NOMO-1 treated with DMSO at 0.1 percent for 48 hours (cell line): ENCODE measurements at regions not wholly inside any gene's neighbourhood (a gene's known extent, or its start where the extent isn't known, plus 50 kb on each side); places are given as distances from the start of the nearest gene placed in this dataset.

Experiments
- DNase-seq: peaks from one replicate; lab custom pipeline; 2025; ENCODE audit not compliant: unreplicated experiment; lab: John Stamatoyannopoulos, UW

DNA sequence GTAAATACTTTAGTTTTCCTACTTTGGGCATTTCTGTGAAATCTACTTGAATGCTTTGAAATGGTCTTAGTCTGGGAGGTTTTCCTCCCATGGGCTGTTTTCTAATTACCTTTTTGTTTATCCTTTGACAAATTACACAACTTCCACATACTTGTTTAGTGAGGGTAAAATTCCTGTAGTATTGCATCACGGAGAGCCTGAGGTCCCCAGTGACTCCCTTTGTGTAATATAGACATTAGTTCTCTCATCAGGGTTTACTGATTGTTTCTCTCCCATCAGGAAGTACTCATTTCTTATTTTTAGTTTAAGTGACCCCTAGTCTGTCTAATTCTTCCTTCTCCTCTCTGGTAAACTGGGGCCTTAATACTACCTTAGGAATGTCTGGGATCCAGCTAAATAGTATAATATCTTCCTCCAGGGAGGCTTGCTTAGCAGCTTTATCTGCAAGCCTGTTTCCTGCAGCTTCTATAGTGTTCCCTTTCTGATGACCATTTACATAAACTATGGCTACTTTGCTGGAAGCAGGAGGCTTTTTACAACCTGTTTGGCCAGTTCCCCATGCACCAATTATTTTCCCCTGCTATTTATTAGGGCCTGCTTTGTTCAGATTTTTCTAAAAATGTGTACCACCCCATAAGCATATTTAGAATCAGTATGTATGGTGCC lies 87.2 kb upstream of the XCR1 start:
- DNase-seq, result no peak

DNA sequence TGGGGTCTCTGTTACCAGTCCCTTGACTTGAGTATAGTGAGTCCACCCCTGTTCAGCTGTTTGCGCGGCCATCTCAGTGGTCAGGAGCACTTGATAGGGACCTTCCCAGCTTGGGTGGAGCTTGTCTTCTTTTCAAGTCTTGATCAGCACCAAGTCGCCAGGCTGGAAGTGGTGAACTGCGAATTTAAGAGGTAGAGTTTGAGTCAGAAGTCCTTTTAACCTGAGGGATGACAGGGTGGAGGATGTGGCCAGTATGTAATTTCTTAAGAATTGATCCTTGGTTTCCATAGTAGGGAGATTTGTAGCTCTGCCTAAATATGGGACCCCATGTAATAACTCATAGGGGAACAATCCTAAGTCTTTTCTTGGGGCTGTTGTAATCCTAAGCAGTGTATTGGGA lies 86.3 kb upstream of the XCR1 start:
- DNase-seq, result no peak

DNA sequence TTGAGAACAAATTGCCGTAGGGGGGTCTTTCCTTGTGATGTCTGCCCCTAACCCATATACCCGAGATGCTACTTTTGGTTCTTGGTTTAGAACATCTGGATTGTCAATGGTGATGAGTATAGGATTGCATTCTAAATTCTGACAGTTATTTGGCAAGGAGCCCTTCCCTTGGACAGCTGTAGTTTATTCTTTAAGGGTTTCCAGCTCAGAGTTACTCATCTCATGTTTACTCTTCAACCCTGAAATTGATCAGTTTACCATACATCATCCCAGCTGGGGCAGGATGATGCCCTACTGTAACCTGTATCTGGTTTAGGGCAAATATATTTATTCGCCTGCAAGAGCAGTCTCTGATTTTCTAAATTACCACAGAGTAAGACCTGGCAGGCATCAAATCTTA lies 85.7 kb upstream of the XCR1 start:
- no peak for DNase-seq

DNA sequence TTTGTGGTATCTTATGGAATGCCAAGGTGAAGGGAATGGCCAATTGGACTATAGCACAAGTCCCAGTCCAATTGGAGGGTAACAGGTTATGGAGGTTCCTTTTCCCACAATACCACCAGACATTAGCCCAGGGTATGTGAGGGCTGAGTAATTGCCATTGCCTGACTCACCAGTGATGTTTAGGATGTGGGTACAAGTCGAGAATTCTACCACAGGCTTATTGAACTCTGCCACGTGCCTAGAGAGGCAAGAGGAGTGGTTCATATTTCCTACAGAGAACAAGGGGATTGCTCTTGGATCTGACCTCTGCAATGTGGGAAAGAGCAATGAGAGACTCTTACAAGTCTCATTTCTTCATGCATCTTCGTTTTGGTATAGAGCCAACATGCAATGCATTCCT lies 85.0 kb upstream of the XCR1 start:
- no peak for DNase-seq

DNA sequence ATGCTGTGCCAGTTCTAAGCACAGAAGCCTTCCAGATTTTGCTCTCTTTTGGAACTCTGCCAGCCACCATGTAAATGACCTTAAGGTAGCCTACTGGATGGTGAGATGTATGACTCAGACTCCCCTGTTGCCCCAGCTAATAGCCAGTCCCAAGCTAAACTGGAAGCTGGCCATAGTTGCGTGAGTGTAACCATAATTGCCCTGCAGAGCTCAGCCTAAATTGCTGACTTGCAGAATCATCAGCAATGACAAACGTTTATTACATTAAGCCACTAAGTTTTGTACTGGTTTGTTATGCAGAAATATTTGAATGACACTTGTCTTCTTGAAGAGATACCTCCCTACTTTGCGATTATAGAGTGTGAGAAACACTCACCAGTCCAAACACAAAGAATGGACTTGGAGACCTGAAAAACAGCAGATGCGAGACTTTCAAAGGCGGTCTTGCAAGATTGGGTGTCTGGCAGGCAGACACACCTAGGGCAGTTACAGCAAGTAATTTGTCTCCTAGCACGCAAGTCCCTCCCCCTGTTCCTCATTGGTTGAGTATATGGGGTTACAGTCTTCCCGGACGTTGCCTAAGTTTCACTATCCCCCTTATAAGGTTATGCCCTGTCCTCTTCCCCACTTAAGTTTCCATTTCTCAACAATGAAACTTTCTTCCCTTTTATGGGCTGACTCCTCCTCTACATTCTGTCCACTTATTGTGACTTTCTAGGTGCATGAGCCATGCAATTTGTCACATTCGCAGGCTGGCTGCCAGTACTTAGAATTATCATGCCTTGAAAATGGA lies 83.6 kb upstream of the XCR1 start:
- DNase-seq, result peak; percentile 99

DNA sequence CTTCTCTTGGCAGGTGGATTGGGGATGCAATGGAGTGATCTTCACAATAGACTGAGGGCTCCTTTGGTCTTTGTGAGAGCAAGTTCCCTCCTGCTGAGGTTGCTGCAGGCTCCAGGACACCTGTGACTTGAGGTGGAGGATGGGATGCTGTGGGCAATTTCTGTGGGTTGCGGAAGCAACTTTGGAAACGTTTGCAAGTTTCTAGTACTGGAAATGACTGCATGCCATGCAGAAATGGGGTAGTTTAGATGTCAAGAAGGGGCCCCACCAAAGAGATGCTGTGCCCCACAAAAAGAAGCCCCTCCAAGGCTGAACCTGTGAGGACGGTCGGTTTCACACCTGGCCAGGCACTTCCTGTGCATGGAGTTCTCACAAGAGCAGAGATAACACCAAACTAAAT lies 80.4 kb upstream of the XCR1 start:
- DNase-seq, result no peak

DNA sequence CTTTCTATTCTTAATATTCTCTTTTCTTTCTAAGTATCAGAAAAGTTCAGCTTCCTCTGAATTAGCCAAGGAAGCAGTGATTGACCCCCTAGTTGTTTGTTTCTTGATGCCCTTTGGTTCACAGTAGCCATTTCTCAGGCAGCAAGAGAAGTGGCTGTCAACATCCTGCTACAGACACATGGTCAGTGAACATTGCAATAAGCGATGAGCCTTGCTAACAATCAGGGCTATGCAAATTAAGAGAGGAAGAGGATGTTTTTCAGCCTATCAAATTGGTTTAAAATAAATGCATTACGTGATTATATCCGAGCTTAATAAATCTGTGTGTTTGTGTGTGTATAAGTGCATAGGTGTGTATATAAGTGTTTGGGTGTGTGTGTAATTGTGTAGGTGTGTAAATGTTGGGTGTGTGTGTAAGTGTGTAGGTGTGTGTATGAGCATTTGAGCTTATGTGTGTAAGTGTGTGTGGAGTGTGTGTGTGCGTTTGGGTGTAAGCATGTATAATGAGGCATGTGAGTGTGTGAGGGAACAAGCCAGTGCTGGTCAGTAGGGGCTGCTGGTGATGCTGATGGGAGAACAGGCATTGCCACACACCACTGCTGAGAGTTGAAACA lies 78.1 kb upstream of the XCR1 start:
- DNase-seq, result no peak

DNA sequence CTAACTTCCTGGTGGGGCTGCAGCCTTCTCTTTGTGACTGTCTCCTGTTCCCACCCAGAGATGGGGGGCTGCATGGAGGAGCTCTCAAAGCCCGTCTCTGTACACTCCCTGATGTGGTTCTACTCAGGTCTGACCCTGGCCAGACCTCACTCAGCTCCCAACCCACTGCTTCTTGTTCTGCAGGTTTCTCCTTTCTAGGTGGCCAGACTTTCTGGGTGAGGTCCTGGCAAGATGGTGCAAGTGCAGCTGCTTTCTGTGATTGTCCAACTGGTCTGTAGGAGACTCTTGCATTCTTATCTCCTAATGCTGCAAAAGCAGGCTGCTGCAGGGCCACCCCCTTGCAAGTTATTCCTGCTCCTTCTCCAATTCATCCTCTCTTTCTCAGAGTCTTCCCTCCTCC lies 77.4 kb upstream of the XCR1 start:
- DNase-seq, result no peak

DNA sequence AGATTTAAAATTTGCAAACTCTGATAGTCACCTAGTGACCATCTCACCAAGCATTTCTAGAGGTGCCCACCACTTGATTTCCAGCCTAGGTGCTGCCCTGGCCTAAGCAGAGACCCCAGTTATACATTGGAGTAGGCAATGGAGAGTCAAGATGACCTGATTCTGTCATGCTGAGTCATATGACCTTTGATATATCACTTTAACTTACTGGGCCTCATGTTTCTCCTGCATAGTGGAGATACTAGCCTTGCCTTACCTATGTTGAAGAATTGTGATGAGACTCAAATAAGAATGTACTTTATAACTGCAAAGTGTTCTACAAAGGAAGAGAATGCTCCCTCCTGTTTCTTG lies 75.5 kb upstream of the XCR1 start:
- DNase-seq, result no peak

DNA sequence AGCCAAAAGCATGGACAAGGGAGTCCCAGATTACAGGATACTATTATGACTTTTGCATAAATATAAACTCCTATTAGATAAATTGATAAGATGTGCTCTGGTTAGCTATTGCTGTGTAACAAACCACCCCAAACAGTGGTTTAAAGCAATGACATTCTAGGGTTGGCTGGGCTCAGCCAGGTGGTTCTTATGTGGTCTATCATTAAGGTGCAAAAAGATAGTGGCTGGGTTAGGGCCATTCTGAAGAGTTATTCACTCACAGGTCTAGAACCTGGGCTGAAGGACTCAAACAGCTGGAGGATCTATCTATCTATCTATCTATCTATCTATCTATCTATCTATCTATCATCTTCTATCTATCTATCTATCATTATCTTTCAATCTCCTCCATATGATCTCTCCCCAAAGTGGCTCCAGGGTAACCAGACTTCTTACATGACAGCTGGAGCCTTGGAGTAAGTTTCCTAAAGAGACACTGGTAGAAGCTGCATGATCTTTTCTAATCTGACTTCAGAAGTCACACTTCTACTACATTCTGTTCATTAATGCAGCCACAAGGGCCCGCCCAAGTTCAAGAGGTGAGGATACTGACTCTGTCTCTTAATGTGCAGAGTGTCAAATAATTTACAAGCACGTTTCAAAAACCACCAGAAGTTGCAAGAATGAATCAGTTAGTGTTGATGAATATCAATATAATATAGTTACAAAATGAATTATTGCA lies 74.9 kb upstream of the XCR1 start:
- peak; percentile 67 for DNase-seq

DNA sequence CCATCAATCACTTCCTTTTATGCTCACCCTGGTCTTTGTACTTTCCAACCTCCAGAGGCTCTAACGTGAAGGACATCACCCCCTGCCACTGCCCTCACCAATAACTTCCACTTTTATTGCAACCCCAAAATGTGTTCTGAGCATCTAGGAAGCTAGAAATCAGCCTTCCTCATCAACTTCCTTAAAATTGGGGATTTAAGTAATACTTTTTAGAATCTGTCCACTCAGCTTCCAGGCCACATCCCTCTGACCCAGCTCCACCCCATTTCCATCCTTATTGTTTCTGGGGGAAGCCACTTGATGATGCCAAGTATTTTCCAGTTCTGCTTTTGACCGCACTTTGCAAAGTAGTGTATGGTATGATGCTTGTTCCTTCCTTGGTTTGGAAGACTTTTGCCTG lies 73.5 kb upstream of the XCR1 start:
- DNase-seq, result peak; percentile 91

DNA sequence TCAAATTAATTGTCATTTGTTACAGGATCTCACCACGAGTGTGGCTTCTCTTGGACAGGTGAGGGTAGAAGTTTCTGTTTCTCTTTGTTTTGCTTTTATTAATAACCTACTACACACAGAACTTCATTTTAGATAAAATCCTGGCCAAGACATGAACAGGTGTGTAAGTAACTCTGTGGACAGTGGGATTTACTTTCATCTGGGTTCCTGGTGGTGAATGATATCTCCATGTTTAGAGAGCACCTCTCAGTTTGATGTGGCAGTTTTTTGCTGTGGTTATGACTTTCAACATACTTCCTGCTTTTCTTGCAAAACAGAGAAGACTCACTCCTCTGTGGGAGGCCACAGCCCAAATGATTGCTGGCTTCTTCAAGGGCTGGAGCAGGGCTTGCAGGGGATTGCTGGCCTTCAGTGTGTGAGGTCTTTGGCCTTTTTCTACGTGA lies 71.1 kb upstream of the XCR1 start:
- peak; percentile 98 for DNase-seq

DNA sequence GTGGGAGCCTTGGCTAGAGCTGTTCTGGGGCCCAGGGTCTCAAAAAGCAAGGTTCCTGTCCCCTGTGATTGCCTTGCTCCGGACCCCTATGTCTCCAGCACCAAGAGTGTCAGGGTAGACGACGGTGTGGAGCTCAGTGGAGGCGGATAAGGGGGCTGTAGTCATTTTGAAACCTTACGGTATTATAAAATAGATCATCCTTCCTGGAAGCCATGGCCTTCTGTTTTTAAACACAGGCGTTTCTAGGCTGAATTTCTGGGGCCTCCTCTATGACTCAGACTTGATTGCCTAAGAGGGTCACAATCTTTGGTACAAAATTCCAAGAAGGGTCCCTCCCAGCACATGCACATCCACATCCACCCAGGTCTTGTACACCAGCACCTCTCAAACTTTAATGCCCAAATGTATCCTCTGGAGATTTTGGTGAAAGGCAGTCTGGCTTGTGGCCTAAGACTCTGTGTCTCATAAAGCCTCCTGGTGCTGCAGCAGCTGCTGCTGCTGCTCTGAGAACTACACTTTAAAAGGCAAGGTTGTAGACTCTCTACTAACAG lies 70.5 kb upstream of the XCR1 start:
- DNase-seq, result peak; percentile 82

DNA sequence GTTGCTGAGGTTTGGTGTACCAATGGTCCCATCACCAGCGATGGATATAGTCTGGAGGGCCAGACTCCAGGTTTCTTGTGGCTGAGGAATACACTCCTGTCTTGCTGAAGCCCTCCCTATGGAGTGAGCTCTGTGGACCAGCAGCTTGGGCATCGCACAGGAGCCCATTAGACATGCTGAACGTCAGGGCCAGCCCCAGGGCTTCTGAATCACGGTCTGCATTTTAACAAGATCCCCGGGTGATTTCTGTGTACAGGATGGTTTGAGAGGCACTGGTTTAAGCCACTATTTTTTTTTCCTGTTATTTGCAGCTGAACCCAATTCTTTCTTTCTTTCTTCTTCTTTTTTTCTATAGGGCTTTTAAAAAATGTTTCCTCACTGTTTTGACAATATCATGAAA lies 69.5 kb upstream of the XCR1 start:
- no peak for DNase-seq

DNA sequence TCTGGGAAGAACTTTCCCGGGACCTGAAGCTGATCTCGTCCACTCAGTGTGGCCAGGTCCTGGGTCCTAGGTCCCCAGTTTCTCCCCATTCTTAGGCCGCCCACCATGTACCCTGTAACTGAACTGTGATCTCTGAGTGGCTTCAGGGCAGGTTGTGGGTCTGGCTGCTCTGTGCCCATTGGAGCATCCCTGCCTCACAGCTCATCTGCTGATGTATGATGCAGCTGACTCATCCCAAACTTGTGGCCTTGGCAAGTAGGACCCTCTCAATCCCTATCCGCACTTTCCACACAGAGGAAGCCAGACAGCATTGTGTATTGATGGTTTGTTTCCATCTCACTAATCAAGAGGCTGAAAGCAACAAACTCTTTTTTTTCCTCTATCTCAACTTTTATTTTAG lies 69.1 kb upstream of the XCR1 start:
- DNase-seq, result no peak

DNA sequence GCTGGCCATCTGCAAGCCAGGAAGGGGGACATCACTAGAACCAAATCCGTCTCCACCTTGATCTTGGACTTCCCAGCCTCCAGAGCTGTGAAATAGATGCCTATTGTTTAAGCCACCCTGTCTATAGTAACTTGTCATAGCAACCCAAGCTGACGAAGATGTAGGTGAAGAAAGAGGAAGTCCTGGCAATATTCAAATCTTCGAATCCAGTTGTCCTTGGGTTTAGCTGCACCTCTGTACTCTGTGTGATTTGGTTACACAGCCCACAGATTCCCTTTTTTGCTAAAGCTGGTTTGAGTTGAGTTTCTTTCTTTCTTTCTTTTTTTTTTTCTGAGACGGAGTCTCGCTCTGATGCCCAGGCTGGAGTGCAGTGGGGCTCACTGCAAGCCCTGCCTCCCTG lies 68.0 kb upstream of the XCR1 start:
- DNase-seq, result peak; percentile 95

DNA sequence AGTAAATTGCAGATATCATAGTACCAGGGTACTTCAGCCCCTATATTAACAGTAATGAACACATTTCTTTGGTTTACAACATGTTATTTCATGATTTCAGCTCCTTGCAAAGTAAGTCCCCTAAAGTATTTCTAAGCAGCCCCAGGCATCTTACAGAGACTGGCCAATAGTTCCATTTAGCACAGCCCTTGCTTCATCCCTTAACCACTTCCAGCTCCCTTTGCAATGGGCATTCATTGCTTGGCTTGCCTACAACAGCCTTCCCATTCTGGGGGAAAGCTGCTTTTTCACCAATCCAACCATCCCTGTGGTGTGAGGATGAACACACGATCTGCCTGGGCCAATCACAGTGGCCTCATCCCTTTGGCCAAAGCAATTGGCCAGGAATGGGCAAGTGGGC lies 67.2 kb upstream of the XCR1 start:
- DNase-seq, result no peak

DNA sequence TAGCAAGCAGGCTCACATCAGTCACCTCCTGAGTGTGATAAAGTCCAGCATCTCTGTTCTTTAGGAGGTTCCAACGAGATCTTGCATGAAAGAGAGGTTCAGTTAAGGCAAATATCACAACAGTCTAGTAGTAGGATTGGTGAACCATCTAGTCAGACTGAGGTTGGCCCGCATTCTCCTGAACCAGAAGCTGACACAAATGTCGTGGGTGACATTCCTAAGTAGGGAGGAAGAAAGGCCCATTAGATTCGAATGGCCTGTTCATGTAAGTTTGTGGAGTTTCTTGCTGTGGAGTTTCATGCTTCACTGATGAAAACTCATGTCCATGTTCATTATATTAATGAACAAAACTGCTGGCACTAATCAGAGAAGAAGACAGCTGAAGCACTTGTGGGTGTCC lies 66.7 kb upstream of the XCR1 start:
- no peak for DNase-seq

DNA sequence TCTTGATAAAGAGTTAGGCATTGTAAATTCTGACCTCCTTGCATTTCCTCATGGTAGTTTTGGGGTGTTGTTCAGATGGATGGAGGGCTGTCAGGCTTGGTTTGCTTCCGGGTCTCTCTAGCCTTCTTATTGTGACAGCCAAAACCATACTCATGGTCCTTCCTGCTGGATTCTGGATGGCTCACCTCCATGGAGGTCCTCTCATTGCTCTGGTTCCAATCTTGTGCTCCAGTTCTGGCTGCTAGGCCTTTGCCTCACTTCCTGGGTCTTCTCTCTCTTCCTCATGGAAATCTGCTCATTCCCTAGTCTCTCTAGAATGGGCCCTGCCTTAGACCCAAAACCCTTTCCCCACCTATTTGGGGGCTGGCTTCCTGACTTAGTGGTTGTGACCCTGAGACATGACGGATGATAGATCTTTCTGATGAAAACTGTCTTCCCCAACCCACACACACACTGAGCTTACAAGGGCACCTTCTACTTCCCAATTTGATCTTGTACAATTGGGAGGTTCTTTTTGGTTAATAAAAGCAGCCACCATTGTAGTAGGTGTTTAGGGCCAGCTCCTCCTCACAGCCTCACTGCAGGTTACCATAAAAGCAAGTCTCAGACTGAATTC lies 66.2 kb upstream of the XCR1 start:
- no peak for DNase-seq

DNA sequence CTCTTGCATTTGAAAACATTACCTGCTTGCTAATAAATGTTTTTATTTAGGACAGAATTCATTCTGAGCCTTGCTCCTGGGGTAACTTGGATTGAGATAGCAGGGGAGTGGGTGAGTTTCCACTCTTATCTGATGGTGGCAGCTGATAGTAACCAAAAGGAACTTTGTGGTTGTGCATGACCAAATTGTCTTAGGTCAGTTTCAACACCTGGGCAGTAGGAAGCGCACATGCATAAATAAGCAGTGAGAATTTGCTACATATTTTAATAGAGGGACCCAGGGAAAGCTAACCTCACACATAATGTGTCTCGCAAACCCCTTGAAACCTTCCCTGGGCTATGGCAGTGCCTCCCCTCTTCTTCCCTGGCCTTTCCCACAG lies 65.4 kb upstream of the XCR1 start:
- no peak for DNase-seq
